AG09319 (cell line): ENCODE measurements at regions not wholly inside any gene's neighbourhood (a gene's known extent, or its start where the extent isn't known, plus 50 kb on each side); places are given as distances from the start of the nearest gene placed in this dataset.

ENCODE experiments used
- DNase-seq: peaks from one replicate; pipeline ENCODE4 v3.0.0-alpha.2; 2010; ENCODE audit warnings: low read depth; ENCODE audit errors: extremely low read depth
- CTCF ChIP-seq: IDR thresholded peaks from 2 replicates; pipeline ENCODE4 v1.5.1; 2011; ENCODE audit warnings: low read depth, mild to moderate bottlenecking, inconsistent platforms, low read length, moderate library complexity

GRCh38 chr10:8138471-8138870, 84.0 kb downstream of the GATA3 start:
- TF ChIP-seq CTCF: no peak
- DNase-seq: no peak

GRCh38 chr10:8144496-8144895, 90.0 kb downstream of the GATA3 start:
- DNase-seq: no peak

GRCh38 chr10:8146650-8147049, 92.2 kb downstream of the GATA3 start:
- no peak for TF ChIP-seq CTCF
- DNase-seq: no peak

More at GRCh38 chr10:8144496-8144895, 90.0 kb downstream of the GATA3 start:
- TF ChIP-seq CTCF: no peak

- no peak for TF ChIP-seq CTCF
- DNase-seq: no peak
These were observed 95.5 kb downstream of the GATA3 start for GRCh38 chr10:8149991-8150390.

GRCh38 chr10:8150401-8150905, 96.0 kb downstream of the GATA3 start:
- no peak for DNase-seq
- no peak for TF ChIP-seq CTCF

- no peak for DNase-seq
- no peak for TF ChIP-seq CTCF
These were observed 96.6 kb downstream of the GATA3 start for GRCh38 chr10:8151086-8151485.

GRCh38 chr10:8156918-8157317, 102.4 kb downstream of the GATA3 start:
- TF ChIP-seq CTCF: no peak
- DNase-seq: no peak
